SH-SY5Y (cell line): ENCODE measurements at regions not wholly inside any gene's neighbourhood (a gene's known extent, or its start where the extent isn't known, plus 50 kb on each side); places are given as distances from the start of the nearest gene placed in this dataset.

ENCODE experiments used
- GATA2 ChIP-seq: IDR thresholded peaks from 2 replicates; pipeline ENCODE4 v1.6.1; 2011; ENCODE audit warnings: mild to moderate bottlenecking, low read depth, low read length
- GATA3 ChIP-seq: IDR thresholded peaks from 2 replicates; pipeline ENCODE4 v1.6.1; 2011; ENCODE audit warnings: low read depth, mild to moderate bottlenecking, low read length, moderate library complexity

DNA sequence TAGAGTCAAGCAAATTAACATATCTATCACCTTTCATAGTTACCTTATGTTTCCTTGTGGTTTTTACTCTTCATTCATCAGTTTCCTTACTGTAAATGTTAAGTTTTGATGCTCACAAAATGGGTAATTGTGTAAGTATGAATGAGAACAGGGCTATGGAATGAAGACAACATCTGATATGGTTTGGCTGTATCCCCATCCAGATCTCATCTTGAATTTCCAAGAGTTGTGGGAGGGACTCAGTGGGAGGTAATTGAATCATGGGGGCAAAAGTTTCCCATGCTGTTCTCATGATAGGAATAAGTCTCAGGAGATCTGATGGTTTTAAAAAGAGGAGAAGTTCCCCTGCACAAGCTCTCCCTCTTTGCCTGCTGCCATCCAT is 107.6 kb downstream of the CCDC34 start:
- TF ChIP-seq GATA2 (no peak), GATA3 (no peak)
